Osteoblast (primary cell): ENCODE measurements at regions not wholly inside any gene's neighbourhood (a gene's known extent, or its start where the extent isn't known, plus 50 kb on each side); places are given as distances from the start of the nearest gene placed in this dataset.
A peak's percentile ranks its signal among the peaks of the same experiment; 100 is the strongest.

ENCODE experiments used
- DNase-seq: peaks from one replicate; pipeline ENCODE4 v3.0.0; 2011; ENCODE audit warnings: low spot score, mixed read lengths; ENCODE audit not compliant: insufficient read length; ENCODE audit errors: missing footprints
- H2AFZ ChIP-seq: 2 replicates; pipeline ENCODE4 v1.6.0; 2011; ENCODE audit warnings: mild to moderate bottlenecking, low read length
- H3K27ac ChIP-seq: 2 replicates; pipeline ENCODE4 v1.5.1; 2011; ENCODE audit warnings: mild to moderate bottlenecking, low read depth, low read length, moderate library complexity
- H3K27me3 ChIP-seq: 2 replicates; pipeline ENCODE4 v1.6.0; 2012; ENCODE audit warnings: mild to moderate bottlenecking, control low read depth, inconsistent platforms, low read length, moderate library complexity; ENCODE audit not compliant: insufficient read depth
- H3K36me3 ChIP-seq: 2 replicates; pipeline ENCODE4 v1.5.1; 2011; ENCODE audit warnings: mild to moderate bottlenecking, low read length, control low read depth, moderate library complexity; ENCODE audit not compliant: insufficient read depth
- H3K4me1 ChIP-seq: 2 replicates; pipeline ENCODE4 v1.5.1; 2011; ENCODE audit warnings: mild to moderate bottlenecking, low read length, control low read depth, moderate library complexity; ENCODE audit not compliant: insufficient read depth
- H3K4me2 ChIP-seq: 2 replicates; pipeline ENCODE4 v1.6.0; 2011; ENCODE audit warnings: mild to moderate bottlenecking, low read length; ENCODE audit not compliant: insufficient read depth
- H3K4me3 ChIP-seq: fragments of 200-600 bp; sonication (generic); 3 replicates; pipeline ENCODE4 v1.5.1; 2012; ENCODE audit warnings: mild to moderate bottlenecking, low read length, inconsistent platforms; ENCODE audit not compliant: insufficient read depth
- H3K79me2 ChIP-seq: 2 replicates; pipeline ENCODE4 v1.6.0; 2012; ENCODE audit warnings: mild to moderate bottlenecking, low read length, control low read depth, inconsistent platforms; ENCODE audit not compliant: insufficient read depth
- H3K9me3 ChIP-seq: 2 replicates; pipeline ENCODE4 v1.5.1; 2011; ENCODE audit warnings: low read depth, low read length, control low read depth
- H4K20me1 ChIP-seq: 2 replicates; pipeline ENCODE4 v1.6.0; 2012; ENCODE audit warnings: mild to moderate bottlenecking, low read length, control low read depth; ENCODE audit not compliant: insufficient read depth
- TF ChIP-seq, protein P1 (sequence below): IDR thresholded peaks from 2 replicates; pipeline ENCODE4 v1.5.1; 2011; ENCODE audit warnings: mild to moderate bottlenecking, low read depth, low read length, moderate library complexity; ENCODE audit errors: extremely low read depth

- Histone ChIP-seq H3K27ac (peak overlapping the region; percentile 98), H2AFZ (peak overlapping the region; percentile 88), H3K4me1 (peaks cover 43% of the 10 kb centered on the region), H3K36me3 (no peaks in the 10 kb centered on the region), H4K20me1 (no peaks in the 10 kb centered on the region), H3K27me3 (no peaks in the 10 kb centered on the region), H3K9me3 (no peaks in the 10 kb centered on the region), H3K4me3 (peak overlapping the region; percentile 34), H3K79me2 (no peaks in the 10 kb centered on the region), H3K4me2 (peak overlapping the region; percentile 60)
- TF ChIP-seq, protein P1, sequence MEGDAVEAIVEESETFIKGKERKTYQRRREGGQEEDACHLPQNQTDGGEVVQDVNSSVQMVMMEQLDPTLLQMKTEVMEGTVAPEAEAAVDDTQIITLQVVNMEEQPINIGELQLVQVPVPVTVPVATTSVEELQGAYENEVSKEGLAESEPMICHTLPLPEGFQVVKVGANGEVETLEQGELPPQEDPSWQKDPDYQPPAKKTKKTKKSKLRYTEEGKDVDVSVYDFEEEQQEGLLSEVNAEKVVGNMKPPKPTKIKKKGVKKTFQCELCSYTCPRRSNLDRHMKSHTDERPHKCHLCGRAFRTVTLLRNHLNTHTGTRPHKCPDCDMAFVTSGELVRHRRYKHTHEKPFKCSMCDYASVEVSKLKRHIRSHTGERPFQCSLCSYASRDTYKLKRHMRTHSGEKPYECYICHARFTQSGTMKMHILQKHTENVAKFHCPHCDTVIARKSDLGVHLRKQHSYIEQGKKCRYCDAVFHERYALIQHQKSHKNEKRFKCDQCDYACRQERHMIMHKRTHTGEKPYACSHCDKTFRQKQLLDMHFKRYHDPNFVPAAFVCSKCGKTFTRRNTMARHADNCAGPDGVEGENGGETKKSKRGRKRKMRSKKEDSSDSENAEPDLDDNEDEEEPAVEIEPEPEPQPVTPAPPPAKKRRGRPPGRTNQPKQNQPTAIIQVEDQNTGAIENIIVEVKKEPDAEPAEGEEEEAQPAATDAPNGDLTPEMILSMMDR, result no peak
- DNase-seq, result peak; percentile 97
Observed at GRCh38 chr20:50285376-50286173, 94.9 kb downstream of the CEBPB start.

- TF ChIP-seq, protein P1, result no peak
- Histone ChIP-seq H3K36me3 (no peaks in the 10 kb centered on the region), H3K4me1 (peaks cover 43% of the 10 kb centered on the region), H3K27me3 (no peaks in the 10 kb centered on the region), H3K79me2 (no peaks in the 10 kb centered on the region), H2AFZ (peak overlapping the region; percentile 88), H4K20me1 (no peaks in the 10 kb centered on the region), H3K4me3 (peak overlapping the region; percentile 34), H3K27ac (peak overlapping the region; percentile 98), H3K4me2 (peak overlapping the region; percentile 60), H3K9me3 (no peaks in the 10 kb centered on the region)
- DNase-seq, result no peak
Observed at GRCh38 chr20:50286174-50286511, 95.5 kb downstream of the CEBPB start.

- peak; percentile 99 for DNase-seq
- no peaks in the 10 kb centered on the region for H3K79me2 ChIP-seq
- peak overlapping the region; percentile 98 for H3K27ac ChIP-seq
- peak overlapping the region; percentile 60 for H3K4me2 ChIP-seq
- H3K27me3 ChIP-seq, result no peaks in the 10 kb centered on the region
- H3K9me3 ChIP-seq, result no peaks in the 10 kb centered on the region
- H3K36me3 ChIP-seq, result no peaks in the 10 kb centered on the region
- no peaks in the 10 kb centered on the region for H4K20me1 ChIP-seq
- H2AFZ ChIP-seq, result peak overlapping the region; percentile 88
- TF ChIP-seq, protein P1, result no peak
- H3K4me3 ChIP-seq, result peak overlapping the region; percentile 34
- H3K4me1 ChIP-seq, result peaks cover 43% of the 10 kb centered on the region
Observed at GRCh38 chr20:50286609-50287008, 96.0 kb downstream of the CEBPB start.

GRCh38 chr20:50287512-50287911, 96.9 kb downstream of the CEBPB start:
- Histone ChIP-seq H2AFZ (no peak overlapping the region), H3K4me1 (peaks cover 51% of the 10 kb centered on the region), H3K9me3 (no peaks in the 10 kb centered on the region), H3K27ac (peak overlapping the region; percentile 13), H3K27me3 (no peaks in the 10 kb centered on the region), H4K20me1 (no peaks in the 10 kb centered on the region), H3K79me2 (no peaks in the 10 kb centered on the region), H3K4me2 (no peak overlapping the region), H3K4me3 (no peak overlapping the region), H3K36me3 (no peaks in the 10 kb centered on the region)
- TF ChIP-seq, protein P1, result no peak
- DNase-seq, result no peak
